D721Med (cell line): ENCODE measurements at regions not wholly inside any gene's neighbourhood (a gene's known extent, or its start where the extent isn't known, plus 50 kb on each side); places are given as distances from the start of the nearest gene placed in this dataset.

Experiments
- DNase-seq: peaks from one replicate; pipeline ENCODE4 v3.0.0; 2011; ENCODE audit warnings: low spot score; ENCODE audit not compliant: insufficient read length
- FAIRE-seq: peaks from 2 replicates; lab custom pipeline; 2011; peaks lifted over from hg19 to GRCh38; lab: Jason Lieb, UNC
- CTCF ChIP-seq: IDR thresholded peaks from 2 replicates; pipeline ENCODE4 v1.5.1; 2012; ENCODE audit warnings: mild to moderate bottlenecking, control low read depth; ENCODE audit not compliant: insufficient read depth; ENCODE audit errors: missing control alignments

GRCh38 chr5:148760945-148761638 lies 65.3 kb upstream of the ADRB2 start:
- TF ChIP-seq CTCF: no peak
- DNase-seq: no peak
- FAIRE-seq: no peak

DNA sequence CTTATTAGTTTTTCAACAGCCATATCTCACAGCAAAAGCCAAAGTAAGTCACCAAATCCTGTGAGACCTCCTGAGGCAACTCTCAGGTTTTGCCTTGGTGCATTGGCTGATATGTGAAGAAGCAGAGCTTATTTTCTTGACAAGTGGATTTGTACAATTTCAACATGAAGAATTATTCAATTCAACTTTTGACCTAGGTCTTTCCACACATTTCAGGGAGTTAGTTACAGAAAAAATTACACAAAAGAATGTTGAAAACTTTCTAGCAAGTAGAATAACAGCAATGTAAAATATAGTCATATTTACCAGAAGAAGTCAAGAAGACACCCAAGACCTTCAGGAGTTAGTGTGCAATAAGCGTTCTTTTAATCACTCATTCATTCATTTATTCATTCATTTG lies 62.4 kb upstream of the ADRB2 start:
- no peak for DNase-seq
- FAIRE-seq: no peak
- TF ChIP-seq CTCF: no peak

- no peak for FAIRE-seq
- TF ChIP-seq CTCF: no peak
- no peak for DNase-seq
Measured at GRCh38 chr5:148765061-148765460, 61.4 kb upstream of the ADRB2 start.

GRCh38 chr5:148768806-148769415 lies 57.5 kb upstream of the ADRB2 start:
- DNase-seq (no peak), FAIRE-seq (no peak)
- no peak for TF ChIP-seq CTCF

GRCh38 chr5:148769941-148770340 lies 56.5 kb upstream of the ADRB2 start:
- FAIRE-seq (no peak), DNase-seq (no peak)

DNA sequence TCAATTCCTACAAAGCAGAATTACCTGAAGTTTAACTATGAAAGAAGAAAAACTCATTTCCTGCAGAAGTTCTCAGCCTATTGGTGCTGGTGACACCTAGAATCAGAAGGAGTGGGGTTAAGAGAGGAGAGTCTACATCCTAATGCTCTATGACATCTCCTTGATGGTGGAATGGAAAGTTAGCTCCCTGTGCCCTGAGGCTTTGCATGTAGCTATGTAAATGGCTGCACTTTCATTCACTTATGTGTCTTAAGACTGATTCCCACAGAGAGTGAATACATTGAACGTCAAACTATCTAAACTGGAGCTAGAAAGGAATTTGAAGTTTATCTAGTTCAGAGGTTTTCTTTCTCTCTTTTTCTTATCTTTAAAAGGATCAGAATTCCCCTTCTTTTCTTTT lies 52.1 kb upstream of the ADRB2 start:
- no peak for TF ChIP-seq CTCF
- DNase-seq: no peak
- FAIRE-seq: no peak

More at GRCh38 chr5:148769941-148770340, 56.5 kb upstream of the ADRB2 start:
- TF ChIP-seq CTCF: no peak

- no peak for FAIRE-seq
- DNase-seq: no peak
- TF ChIP-seq CTCF: no peak
Measured at GRCh38 chr5:148776261-148776660, 50.1 kb upstream of the ADRB2 start.
